HepG2 (cell line): ENCODE measurements at regions not wholly inside any gene's neighbourhood (a gene's known extent, or its start where the extent isn't known, plus 50 kb on each side); places are given as distances from the start of the nearest gene placed in this dataset.

ENCODE experiments used
- ATAC-seq: fragments of 200-7000 bp; cut with Tn5 transposase; 3 replicates; pipeline ENCODE4 v1.9.1; 2020; ENCODE audit warnings: mild to moderate bottlenecking, moderate library complexity
- BruUV-seq: library from RNA; stranded (reverse); fragments of 400-500 nt; replicated peaks from 2 replicates; lab custom pipeline; 2021; lab: Mats Ljungman, UMichigan
- CTCF ChIA-PET: fragments of 300-600 bp; formaldehyde crosslinking; extraction: SDS; loops from one replicate; lab custom pipeline; 2021; ENCODE audit warnings: low total read pairs, inconsistent platforms, low intra/inter-chr PET ratio; lab: Yijun Ruan, JAX
- POLR2A ChIA-PET: fragments of 350-600 bp; sonication (Branson Sonifier 250); formaldehyde crosslinking; loops from one replicate; lab custom pipeline; 2020; ENCODE audit warnings: antibody characterized with exemption, inconsistent platforms; lab: Yijun Ruan, JAX
- DNase-seq: peaks from one replicate; pipeline ENCODE4 v3.0.0-alpha.2; 2015; ENCODE audit warnings: low spot score
- FAIRE-seq: peaks from 3 replicates; lab custom pipeline; 2011; peaks lifted over from hg19 to GRCh38; lab: Jason Lieb, UNC
- H2AFZ ChIP-seq: one replicate; pipeline ENCODE4 v1.6.1; 2011; ENCODE audit warnings: low read length, inconsistent platforms
- H3K27ac ChIP-seq: fragments of 300-600 bp; 3 replicates; pipeline ENCODE4 v1.8.0; 2011; ENCODE audit warnings: mixed run types, mild to moderate bottlenecking, mixed read lengths, low read length, inconsistent platforms; ENCODE audit not compliant: insufficient read depth; ENCODE audit errors: extremely low read length
- H3K27me3 ChIP-seq, 2 experiments: fragments of 200-600 bp in 1 of 2; 2 replicates in 1 of 2; 3 replicates in 1 of 2; pipeline versions ENCODE4 v1.6.0 to v1.8.0; 2011; ENCODE audit warnings: low read length in 2 of 2, mild to moderate bottlenecking in 2 of 2, moderate library complexity in 2 of 2, inconsistent platforms in 1 of 2; ENCODE audit not compliant: insufficient read depth in 2 of 2, control insufficient read depth in 1 of 2
- H3K36me3 ChIP-seq, 2 experiments: fragments of 200-600 bp in 1 of 2; replicated peaks in 1 of 2; 2 replicates in 1 of 2; 3 replicates in 1 of 2; pipeline versions ENCODE4 v1.5.1 to v1.8.0; 2011; ENCODE audit warnings: low read length in 2 of 2, inconsistent platforms in 1 of 2; ENCODE audit not compliant: insufficient read depth in 2 of 2, control insufficient read depth in 1 of 2
- H3K4me1 ChIP-seq: 2 replicates; pipeline ENCODE4 v1.5.1; 2012; ENCODE audit warnings: low read length, inconsistent platforms; ENCODE audit not compliant: insufficient read depth
- H3K4me2 ChIP-seq: 2 replicates; pipeline ENCODE4 v1.6.0; 2011; ENCODE audit warnings: low read depth, low read length, inconsistent platforms
- H3K4me3 ChIP-seq, 3 experiments: fragments of 200-600 bp in 1 of 3; sonication (generic), shearing (Covaris generic) in 1 of 3; replicated peaks in 1 of 3; 2 replicates each; pipeline ENCODE4 v1.5.1; 2011 to 2016; ENCODE audit warnings: low read length in 3 of 3, inconsistent platforms in 2 of 3, low read depth in 2 of 3, mild to moderate bottlenecking in 2 of 3, control low read depth in 1 of 3, mixed read lengths in 1 of 3; ENCODE audit not compliant: insufficient read depth in 1 of 3
- H3K79me2 ChIP-seq: one replicate; pipeline ENCODE4 v1.6.1; 2011; ENCODE audit warnings: low read length, inconsistent platforms; ENCODE audit not compliant: insufficient read depth
- H3K9ac ChIP-seq: 2 replicates; pipeline ENCODE4 v1.6.0; 2011; ENCODE audit warnings: mild to moderate bottlenecking, low read depth, low read length, inconsistent platforms; ENCODE audit not compliant: insufficient read depth
- H3K9me3 ChIP-seq: 2 replicates; pipeline ENCODE4 v1.5.1; 2012; ENCODE audit warnings: mild to moderate bottlenecking, low read length
- H4K20me1 ChIP-seq: 2 replicates; pipeline ENCODE4 v1.6.0; 2011; ENCODE audit warnings: inconsistent platforms, mild to moderate bottlenecking, low read length, moderate library complexity; ENCODE audit not compliant: insufficient read depth
- CCDC6 ChIP-seq: sonication (generic); formaldehyde crosslinking; IDR thresholded peaks from 2 replicates; pipeline ENCODE4 v1.8.1; 2022; ENCODE audit warnings: mild to moderate bottlenecking, missing genetic modification reagents, moderate library complexity
- GABPA ChIP-seq, 2 experiments: IDR thresholded peaks; 2 replicates each; pipeline ENCODE4 v1.6.1; 2011 to 2016; ENCODE audit warnings: low read depth in 2 of 2, low read length in 1 of 2, missing biosample characterization in 1 of 2, missing genetic modification characterization in 1 of 2
- SMC3 ChIP-seq: IDR thresholded peaks from 2 replicates; pipeline ENCODE4 v1.6.1; 2011; ENCODE audit warnings: low read length, improper control_type of control experiment
- SP4 ChIP-seq: sonication (generic); formaldehyde crosslinking; IDR thresholded peaks from 2 replicates; pipeline ENCODE4 v1.8.1; 2023; ENCODE audit warnings: mild to moderate bottlenecking, missing genetic modification reagents
- ZNF280B ChIP-seq: sonication (generic); formaldehyde crosslinking; IDR thresholded peaks from 2 replicates; pipeline ENCODE4 v1.5.0; 2020; ENCODE audit warnings: missing genetic modification reagents, mild to moderate bottlenecking, borderline replicate concordance
- ZNF768 ChIP-seq: sonication (generic); formaldehyde crosslinking; IDR thresholded peaks from 2 replicates; pipeline ENCODE4 v1.4.0; 2020; ENCODE audit warnings: missing genetic modification reagents
- WGBS: methylation state at CpG from one replicate; pipeline ENCODE4 v1.1.6; 2017; ENCODE audit warnings: low lambda C conversion rate; 5-methylcytosine and 5-hydroxymethylcytosine counted together
- in situ Hi-C: cut with HindIII; loops from 2 replicates; pipeline ENCODE4 v1.10.0; 2017; ENCODE audit warnings: low pct_unique_long_range_greater_than_20kb; ENCODE audit not compliant: extremely low pct_ligation_motif_present
- intact Hi-C: fragments of 100-400 bp; cut with micrococcal nuclease; formaldehyde crosslinking; loops from one replicate; pipeline ENCODE4 v1.10.0; 2022; ENCODE audit not compliant: unreplicated experiment
- TF ChIP-seq, protein P1 (sequence below): sonication (generic); formaldehyde crosslinking; conservative IDR thresholded peaks from 2 replicates; pipeline ENCODE4 v1.4.0; 2020; ENCODE audit warnings: missing genetic modification reagents

DNA sequence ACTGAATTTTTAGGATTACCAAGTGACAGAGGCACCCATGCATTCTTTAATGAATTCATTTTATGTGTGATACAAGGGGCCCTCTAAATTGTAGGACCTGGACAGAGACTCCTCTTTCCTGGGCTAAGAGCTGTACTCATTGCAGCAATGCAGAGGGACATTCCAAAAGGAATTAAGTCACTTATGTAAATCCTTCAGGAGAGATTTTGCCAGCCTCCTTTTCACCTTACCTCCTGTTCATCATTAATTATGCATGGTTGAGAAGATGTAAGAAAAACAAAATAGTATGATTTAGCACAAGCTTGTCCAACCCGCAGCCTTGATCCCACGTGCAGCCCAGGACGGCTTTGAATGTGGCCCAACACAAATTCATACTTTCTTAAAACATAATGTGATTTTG, 84.5 kb upstream of the TANK start:
- intact Hi-C loops = no loop called here
- no peak overlapping the region for H3K27ac ChIP-seq

More for the DNA sequence above, 84.5 kb upstream of the TANK start:
- TF ChIP-seq CCDC6 (CRISPR knock-in tag) = no peak
- TF ChIP-seq SP4 (CRISPR knock-in tag) = no peak
- TF ChIP-seq SMC3 = no peak
- TF ChIP-seq, protein P1, sequence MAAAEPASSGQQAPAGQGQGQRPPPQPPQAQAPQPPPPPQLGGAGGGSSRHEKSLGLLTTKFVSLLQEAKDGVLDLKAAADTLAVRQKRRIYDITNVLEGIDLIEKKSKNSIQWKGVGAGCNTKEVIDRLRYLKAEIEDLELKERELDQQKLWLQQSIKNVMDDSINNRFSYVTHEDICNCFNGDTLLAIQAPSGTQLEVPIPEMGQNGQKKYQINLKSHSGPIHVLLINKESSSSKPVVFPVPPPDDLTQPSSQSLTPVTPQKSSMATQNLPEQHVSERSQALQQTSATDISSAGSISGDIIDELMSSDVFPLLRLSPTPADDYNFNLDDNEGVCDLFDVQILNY (CRISPR knock-in tag) = no peak
- TF ChIP-seq ZNF768 (CRISPR knock-in tag) = no peak
- no peak for TF ChIP-seq GABPA (IDR thresholded peaks at IDR 0.05; ENCODE audit: low read depth, low read length)
- TF ChIP-seq GABPA (CRISPR knock-in tag; IDR thresholded peaks at IDR 0.05; ENCODE audit: low read depth) = no peak
- TF ChIP-seq ZNF280B (CRISPR knock-in tag) = no peak
- H3K9me3 ChIP-seq = no peaks in the 10 kb centered on the region
- H2AFZ ChIP-seq = no peak overlapping the region
- no peaks in the 10 kb centered on the region for H3K36me3 ChIP-seq
- no peak overlapping the region for H3K4me2 ChIP-seq
- in situ Hi-C loops = no loop called here
- H3K4me1 ChIP-seq = no peaks in the 10 kb centered on the region
- no peaks in the 10 kb centered on the region for H4K20me1 ChIP-seq
- ATAC-seq (no peak), DNase-seq (no peak), FAIRE-seq (no peak)
- ChIA-PET CTCF (no interaction called here), POLR2A (no interaction called here)
- no peaks in the 10 kb centered on the region for H3K79me2 ChIP-seq
- no peaks in the 10 kb centered on the region; a peak in 1 of 5 replicates for H3K27me3 ChIP-seq
- no peak overlapping the region for H3K4me3 ChIP-seq
- no TSS peak for BruUV-seq
- H3K9ac ChIP-seq = no peak overlapping the region
- WGBS = 72% methylated on average over 3 of the region's 3 CpGs
